OCI-LY1 (cell line): ENCODE measurements at regions not wholly inside any gene's neighbourhood (a gene's known extent, or its start where the extent isn't known, plus 50 kb on each side); places are given as distances from the start of the nearest gene placed in this dataset.

ENCODE experiments used
- H2AFZ ChIP-seq: fragments of 200-600 bp; sonication (generic), shearing (Covaris generic); 2 replicates; pipeline ENCODE4 v1.6.0; 2014; ENCODE audit warnings: antibody characterized with exemption, mild to moderate bottlenecking, low read length
- H3F3A ChIP-seq: fragments of 200-600 bp; sonication (generic), shearing (Covaris generic); 2 replicates; pipeline ENCODE4 v1.6.0; 2014; ENCODE audit warnings: mild to moderate bottlenecking, antibody characterized with exemption, low read length, moderate library complexity; ENCODE audit not compliant: insufficient read depth
- H3K27ac ChIP-seq: fragments of 200-600 bp; sonication (generic); 2 replicates; pipeline ENCODE4 v1.5.1; 2014; ENCODE audit warnings: low read length, mixed run types, mild to moderate bottlenecking, low read depth; ENCODE audit not compliant: poor library complexity, severe bottlenecking
- H3K27me3 ChIP-seq: fragments of 200-600 bp; sonication (generic); 2 replicates; pipeline ENCODE4 v1.6.0; 2014; ENCODE audit warnings: antibody characterized with exemption, mild to moderate bottlenecking, low read length, moderate library complexity; ENCODE audit not compliant: insufficient read depth
- H3K36me3 ChIP-seq: fragments of 200-600 bp; sonication (generic); 2 replicates; pipeline ENCODE4 v1.6.1; 2014; ENCODE audit warnings: mild to moderate bottlenecking, antibody characterized with exemption, low read length, moderate library complexity, mixed read lengths; ENCODE audit not compliant: insufficient read depth
- H3K4me1 ChIP-seq: fragments of 200-600 bp; sonication (generic); 2 replicates; pipeline ENCODE4 v1.5.1; 2014; ENCODE audit warnings: mild to moderate bottlenecking, low read length, moderate library complexity; ENCODE audit not compliant: insufficient read depth, severe bottlenecking
- H3K4me2 ChIP-seq: fragments of 200-600 bp; sonication (generic), shearing (Covaris generic); 2 replicates; pipeline ENCODE4 v1.6.1; 2014; ENCODE audit warnings: low read length
- H3K4me3 ChIP-seq: fragments of 200-600 bp; sonication (generic); 2 replicates; pipeline ENCODE4 v1.5.1; 2014; ENCODE audit warnings: low read length, low read depth, mild to moderate bottlenecking, mixed read lengths; ENCODE audit not compliant: poor library complexity, severe bottlenecking
- H3K79me2 ChIP-seq: fragments of 200-600 bp; shearing (Covaris generic); 2 replicates; pipeline ENCODE4 v1.6.1; 2016; ENCODE audit warnings: mixed run types, low read length, mixed read lengths; ENCODE audit not compliant: insufficient read depth
- H3K9ac ChIP-seq: fragments of 200-600 bp; sonication (generic), shearing (Covaris generic); 2 replicates; pipeline ENCODE4 v1.6.1; 2014; ENCODE audit warnings: mild to moderate bottlenecking, low read length, mixed read lengths
- H3K9me2 ChIP-seq: fragments of 200-600 bp; sonication (generic), shearing (Covaris generic); 2 replicates; pipeline ENCODE4 v1.6.1; 2014; ENCODE audit warnings: low read depth, mild to moderate bottlenecking, low read length, mixed read lengths
- H3K9me3 ChIP-seq: fragments of 200-600 bp; shearing (Covaris generic); 2 replicates; pipeline ENCODE4 v1.6.1; 2014; ENCODE audit warnings: low read length, mixed read lengths
- H4K20me1 ChIP-seq: fragments of 200-600 bp; sonication (generic), shearing (Covaris generic); 2 replicates; pipeline ENCODE4 v1.6.0; 2016; ENCODE audit warnings: mild to moderate bottlenecking, low read length; ENCODE audit not compliant: insufficient read depth
- EZH2 ChIP-seq: fragments of 200-600 bp; sonication (generic), shearing (Covaris generic); IDR thresholded peaks from 2 replicates; pipeline ENCODE4 v1.8.0; 2017; ENCODE audit warnings: borderline replicate concordance, mixed run types, mild to moderate bottlenecking, antibody characterized with exemption, low read length, moderate library complexity, mixed read lengths
- TF ChIP-seq, protein P1 (sequence below): fragments of 200-600 bp; sonication (generic), shearing (Covaris generic); IDR thresholded peaks from 2 replicates; pipeline ENCODE4 v1.5.1; 2017; ENCODE audit warnings: mild to moderate bottlenecking, antibody characterized with exemption, low read length, moderate library complexity, mixed read lengths

- Histone ChIP-seq H3K27me3 (no peaks in the 10 kb centered on the region), H3K9ac (no peak overlapping the region), H3F3A (no peaks in the 10 kb centered on the region), H3K4me1 (no peaks in the 10 kb centered on the region), H3K4me3 (no peak overlapping the region), H4K20me1 (no peaks in the 10 kb centered on the region), H2AFZ (no peak overlapping the region), H3K4me2 (no peak overlapping the region), H3K79me2 (no peaks in the 10 kb centered on the region), H3K9me3 (no peaks in the 10 kb centered on the region), H3K36me3 (no peaks in the 10 kb centered on the region), H3K9me2 (no peaks in the 10 kb centered on the region), H3K27ac (no peak overlapping the region)
- TF ChIP-seq, protein P1, sequence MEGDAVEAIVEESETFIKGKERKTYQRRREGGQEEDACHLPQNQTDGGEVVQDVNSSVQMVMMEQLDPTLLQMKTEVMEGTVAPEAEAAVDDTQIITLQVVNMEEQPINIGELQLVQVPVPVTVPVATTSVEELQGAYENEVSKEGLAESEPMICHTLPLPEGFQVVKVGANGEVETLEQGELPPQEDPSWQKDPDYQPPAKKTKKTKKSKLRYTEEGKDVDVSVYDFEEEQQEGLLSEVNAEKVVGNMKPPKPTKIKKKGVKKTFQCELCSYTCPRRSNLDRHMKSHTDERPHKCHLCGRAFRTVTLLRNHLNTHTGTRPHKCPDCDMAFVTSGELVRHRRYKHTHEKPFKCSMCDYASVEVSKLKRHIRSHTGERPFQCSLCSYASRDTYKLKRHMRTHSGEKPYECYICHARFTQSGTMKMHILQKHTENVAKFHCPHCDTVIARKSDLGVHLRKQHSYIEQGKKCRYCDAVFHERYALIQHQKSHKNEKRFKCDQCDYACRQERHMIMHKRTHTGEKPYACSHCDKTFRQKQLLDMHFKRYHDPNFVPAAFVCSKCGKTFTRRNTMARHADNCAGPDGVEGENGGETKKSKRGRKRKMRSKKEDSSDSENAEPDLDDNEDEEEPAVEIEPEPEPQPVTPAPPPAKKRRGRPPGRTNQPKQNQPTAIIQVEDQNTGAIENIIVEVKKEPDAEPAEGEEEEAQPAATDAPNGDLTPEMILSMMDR, result no peak
- TF ChIP-seq EZH2, result no peak
These were observed 443.4 kb downstream of the ZNF516 start for GRCh38 chr18:76051396-76052226.

DNA sequence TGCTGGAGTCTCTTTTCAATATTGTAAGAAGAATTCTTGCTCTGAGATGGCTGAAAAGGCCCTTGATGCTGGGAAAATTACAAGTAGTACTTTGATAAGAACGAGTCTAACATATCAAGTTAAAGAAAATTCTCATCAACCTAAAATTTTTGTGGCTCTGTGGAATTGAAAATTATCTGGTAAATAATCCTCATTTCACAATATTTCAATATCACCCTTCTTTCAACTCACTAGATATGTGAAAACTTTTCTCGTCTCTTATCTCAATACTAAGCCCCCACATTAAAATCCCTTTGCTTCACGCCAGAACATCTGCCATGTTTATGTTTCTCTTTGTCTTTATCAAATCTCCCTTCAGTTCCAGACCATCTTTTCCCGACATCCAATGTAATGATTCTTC lies 448.8 kb downstream of the ZNF516 start:
- Histone ChIP-seq H3K4me3 (no peak overlapping the region), H3K27ac (no peak overlapping the region), H3K9me2 (no peaks in the 10 kb centered on the region), H3K9ac (no peak overlapping the region), H3K79me2 (no peaks in the 10 kb centered on the region), H3F3A (no peaks in the 10 kb centered on the region), H4K20me1 (no peaks in the 10 kb centered on the region), H3K4me1 (no peaks in the 10 kb centered on the region), H3K27me3 (no peaks in the 10 kb centered on the region), H3K9me3 (no peaks in the 10 kb centered on the region), H3K4me2 (no peak overlapping the region), H2AFZ (no peak overlapping the region), H3K36me3 (no peaks in the 10 kb centered on the region)
- no peak for TF ChIP-seq EZH2
- TF ChIP-seq, protein P1, result no peak

GRCh38 chr18:76042511-76042910 lies 452.5 kb downstream of the ZNF516 start:
- no peak overlapping the region for H2AFZ ChIP-seq
- H3K9me2 ChIP-seq, result no peaks in the 10 kb centered on the region
- H3K4me3 ChIP-seq, result no peak overlapping the region
- no peaks in the 10 kb centered on the region for H4K20me1 ChIP-seq
- H3K4me1 ChIP-seq, result no peaks in the 10 kb centered on the region
- H3K79me2 ChIP-seq, result no peaks in the 10 kb centered on the region
- H3K27ac ChIP-seq, result no peak overlapping the region
- no peak overlapping the region for H3K4me2 ChIP-seq
- no peak overlapping the region for H3K9ac ChIP-seq
- no peaks in the 10 kb centered on the region for H3K36me3 ChIP-seq
- no peaks in the 10 kb centered on the region for H3K27me3 ChIP-seq
- H3K9me3 ChIP-seq, result no peaks in the 10 kb centered on the region
- no peaks in the 10 kb centered on the region for H3F3A ChIP-seq
- TF ChIP-seq EZH2, result no peak
- TF ChIP-seq, protein P1, result no peak
